ENCODE measurements at regions not wholly inside any gene's neighbourhood (a gene's known extent, or its start where the extent isn't known, plus 50 kb on each side); places are given as distances from the start of the nearest gene placed in this dataset.

DNA sequence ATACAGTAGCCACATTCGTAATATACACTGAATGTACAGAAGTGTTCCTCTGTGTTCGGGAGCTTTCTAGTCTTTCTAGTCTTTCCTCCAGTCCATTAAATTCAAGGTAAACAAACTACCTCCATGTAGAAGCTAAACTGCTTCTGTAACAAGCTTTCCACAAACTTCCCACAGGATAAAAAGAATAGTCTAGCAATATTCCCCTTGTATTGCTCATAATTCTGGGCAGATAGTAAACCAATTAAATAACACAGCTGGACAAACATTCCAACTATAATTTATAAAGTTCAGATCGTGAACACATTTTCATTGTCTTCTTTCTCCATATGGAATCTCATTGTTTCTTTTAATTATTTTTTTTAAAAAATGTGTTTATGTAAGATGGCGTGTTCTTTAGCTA is 307.2 kb downstream of the AEBP2 start:
- no peak for ATAC-seq
- TF ChIP-seq BACH2 (CRISPR knock-in tag; IDR thresholded peaks at IDR 0.05; ENCODE audit: borderline replicate concordance) (no peak), ZC3H10 (CRISPR knock-in tag; IDR thresholded peaks at IDR 0.05) (no peak), OSR1 (CRISPR knock-in tag; IDR thresholded peaks at IDR 0.05) (no peak), CSDC2 (CRISPR knock-in tag; IDR thresholded peaks at IDR 0.05) (no peak), TOX (CRISPR knock-in tag; IDR thresholded peaks at IDR 0.05; ENCODE audit: borderline replicate concordance) (no peak), RARB (CRISPR knock-in tag; IDR thresholded peaks at IDR 0.05) (no peak), ZFP3 (CRISPR knock-in tag; IDR thresholded peaks at IDR 0.05) (no peak), ZFP30 (CRISPR knock-in tag; IDR thresholded peaks at IDR 0.05) (no peak), GLIS3 (CRISPR knock-in tag; IDR thresholded peaks at IDR 0.05) (no peak), ESRRG (CRISPR knock-in tag; IDR thresholded peaks at IDR 0.05) (no peak), PATZ1 (CRISPR knock-in tag; IDR thresholded peaks at IDR 0.05; ENCODE audit: borderline replicate concordance) (no peak)
- TF ChIP-seq, protein P1, sequence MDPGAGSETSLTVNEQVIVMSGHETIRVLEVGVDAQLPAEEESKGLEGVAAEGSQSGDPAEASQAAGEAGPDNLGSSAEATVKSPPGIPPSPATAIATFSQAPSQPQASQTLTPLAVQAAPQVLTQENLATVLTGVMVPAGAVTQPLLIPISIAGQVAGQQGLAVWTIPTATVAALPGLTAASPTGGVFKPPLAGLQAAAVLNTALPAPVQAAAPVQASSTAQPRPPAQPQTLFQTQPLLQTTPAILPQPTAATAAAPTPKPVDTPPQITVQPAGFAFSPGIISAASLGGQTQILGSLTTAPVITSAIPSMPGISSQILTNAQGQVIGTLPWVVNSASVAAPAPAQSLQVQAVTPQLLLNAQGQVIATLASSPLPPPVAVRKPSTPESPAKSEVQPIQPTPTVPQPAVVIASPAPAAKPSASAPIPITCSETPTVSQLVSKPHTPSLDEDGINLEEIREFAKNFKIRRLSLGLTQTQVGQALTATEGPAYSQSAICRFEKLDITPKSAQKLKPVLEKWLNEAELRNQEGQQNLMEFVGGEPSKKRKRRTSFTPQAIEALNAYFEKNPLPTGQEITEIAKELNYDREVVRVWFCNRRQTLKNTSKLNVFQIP (CRISPR knock-in tag; IDR thresholded peaks at IDR 0.05; ENCODE audit: borderline replicate concordance, low read depth) = no peak
- TF ChIP-seq, protein P2, sequence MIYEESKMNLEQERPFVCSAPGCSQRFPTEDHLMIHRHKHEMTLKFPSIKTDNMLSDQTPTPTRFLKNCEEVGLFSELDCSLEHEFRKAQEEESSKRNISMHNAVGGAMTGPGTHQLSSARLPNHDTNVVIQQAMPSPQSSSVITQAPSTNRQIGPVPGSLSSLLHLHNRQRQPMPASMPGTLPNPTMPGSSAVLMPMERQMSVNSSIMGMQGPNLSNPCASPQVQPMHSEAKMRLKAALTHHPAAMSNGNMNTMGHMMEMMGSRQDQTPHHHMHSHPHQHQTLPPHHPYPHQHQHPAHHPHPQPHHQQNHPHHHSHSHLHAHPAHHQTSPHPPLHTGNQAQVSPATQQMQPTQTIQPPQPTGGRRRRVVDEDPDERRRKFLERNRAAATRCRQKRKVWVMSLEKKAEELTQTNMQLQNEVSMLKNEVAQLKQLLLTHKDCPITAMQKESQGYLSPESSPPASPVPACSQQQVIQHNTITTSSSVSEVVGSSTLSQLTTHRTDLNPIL (CRISPR knock-in tag; IDR thresholded peaks at IDR 0.05; ENCODE audit: low read depth) = no peak

- no peak for ATAC-seq
- TF ChIP-seq ZFP3 (CRISPR knock-in tag; IDR thresholded peaks at IDR 0.05) = no peak
- TF ChIP-seq RARB (CRISPR knock-in tag; IDR thresholded peaks at IDR 0.05) = no peak
- TF ChIP-seq ZNF565 (CRISPR knock-in tag; conservative IDR thresholded peaks at IDR 0.05; ENCODE audit: low read depth) = no peak
- no peak for TF ChIP-seq OSR1 (CRISPR knock-in tag; IDR thresholded peaks at IDR 0.05)
Observed at GRCh38 chr12:19749906-19750574, 310.7 kb downstream of the AEBP2 start.

DNA sequence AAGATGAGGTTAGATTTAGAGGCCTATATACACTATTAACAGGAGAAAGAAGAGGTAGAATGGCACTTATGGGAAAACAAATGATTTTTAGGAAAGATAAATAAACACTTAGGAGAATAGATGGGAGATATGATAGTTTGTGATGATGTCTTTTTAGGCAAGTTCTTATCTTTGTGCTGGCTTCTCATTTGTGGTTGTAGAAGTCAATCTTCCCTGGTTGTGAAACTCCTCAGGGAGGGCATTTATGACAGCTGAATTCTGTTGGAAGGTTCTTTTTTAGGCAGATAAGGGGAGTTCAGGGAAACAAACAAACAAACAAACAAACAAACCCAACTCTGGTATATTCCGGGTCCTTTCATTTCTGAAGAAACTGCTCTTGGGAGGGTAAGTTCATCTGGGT is 311.8 kb downstream of the AEBP2 start:
- ATAC-seq = no peak
- no peak for TF ChIP-seq ZNF70 (CRISPR knock-in tag; IDR thresholded peaks at IDR 0.05)
- no peak for TF ChIP-seq ISL1 (CRISPR knock-in tag; IDR thresholded peaks at IDR 0.05)
- TF ChIP-seq ZFP3 (CRISPR knock-in tag; IDR thresholded peaks at IDR 0.05) = no peak
- TF ChIP-seq GLIS3 (CRISPR knock-in tag; IDR thresholded peaks at IDR 0.05) = no peak
- no peak for TF ChIP-seq RARB (CRISPR knock-in tag; IDR thresholded peaks at IDR 0.05)

DNA sequence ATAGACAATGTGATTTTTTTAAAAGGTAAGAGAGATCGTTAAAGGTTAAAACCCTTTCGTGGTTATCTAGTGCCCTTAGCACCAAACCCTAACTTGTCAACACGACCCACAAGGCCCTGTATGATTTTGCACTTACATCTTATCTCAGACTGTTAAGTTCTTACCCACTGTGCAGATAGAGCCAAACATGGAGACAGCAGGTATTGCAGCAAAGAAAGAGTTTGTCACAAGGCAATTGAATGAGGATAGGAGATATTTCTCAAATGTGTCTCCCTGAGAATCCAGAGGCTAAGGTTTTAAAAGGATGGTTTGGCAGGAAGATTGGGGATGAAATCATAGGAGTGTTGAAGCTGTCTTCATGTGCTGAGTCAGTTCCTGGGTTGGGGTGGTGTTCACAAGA is 313.4 kb downstream of the AEBP2 start:
- no peak for TF ChIP-seq RARB (CRISPR knock-in tag; IDR thresholded peaks at IDR 0.05)
- TF ChIP-seq BACH2 (CRISPR knock-in tag; IDR thresholded peaks at IDR 0.05; ENCODE audit: borderline replicate concordance) = no peak
- TF ChIP-seq OSR1 (CRISPR knock-in tag; IDR thresholded peaks at IDR 0.05) = no peak
- TF ChIP-seq CSDC2 (CRISPR knock-in tag; IDR thresholded peaks at IDR 0.05) = no peak
- TF ChIP-seq, protein P1 (CRISPR knock-in tag; IDR thresholded peaks at IDR 0.05; ENCODE audit: borderline replicate concordance, low read depth) = no peak
- no peak for TF ChIP-seq ZFP30 (CRISPR knock-in tag; IDR thresholded peaks at IDR 0.05)
- TF ChIP-seq ZNF8 (CRISPR knock-in tag; IDR thresholded peaks at IDR 0.05) = no peak
- TF ChIP-seq ISL1 (CRISPR knock-in tag; IDR thresholded peaks at IDR 0.05) = no peak
- TF ChIP-seq ZC3H10 (CRISPR knock-in tag; IDR thresholded peaks at IDR 0.05) = no peak
- TF ChIP-seq TOX (CRISPR knock-in tag; IDR thresholded peaks at IDR 0.05; ENCODE audit: borderline replicate concordance) = no peak
- TF ChIP-seq ZFP3 (CRISPR knock-in tag; IDR thresholded peaks at IDR 0.05) = no peak
- no peak for TF ChIP-seq ESRRG (CRISPR knock-in tag; IDR thresholded peaks at IDR 0.05)
- no peak for TF ChIP-seq PATZ1 (CRISPR knock-in tag; IDR thresholded peaks at IDR 0.05; ENCODE audit: borderline replicate concordance)
- no peak for TF ChIP-seq SNAI2 (CRISPR knock-in tag; IDR thresholded peaks at IDR 0.05)
- no peak for ATAC-seq

All from SK-N-SH treated with all-trans-retinoic acid at 6 μM for 48 hours (cell line).